ENCODE measurements at regions not wholly inside any gene's neighbourhood (a gene's known extent, or its start where the extent isn't known, plus 50 kb on each side); places are given as distances from the start of the nearest gene placed in this dataset.

GRCh38 chr3:176687754-176688153 is 509.5 kb downstream of the TBL1XR1 start (continued):
- TF ChIP-seq KLF15 (CRISPR knock-in tag; IDR thresholded peaks at IDR 0.05; ENCODE audit: borderline replicate concordance) (no peak), PCBP2 (optimal IDR thresholded peaks at IDR 0.05; ENCODE audit: low read depth, low read length, poor library complexity, severe bottlenecking) (no peak), ZNF883 (CRISPR knock-in tag; IDR thresholded peaks at IDR 0.05; ENCODE audit: not compliant biosample characterization) (no peak), ZNF510 (CRISPR knock-in tag; IDR thresholded peaks at IDR 0.05; ENCODE audit: low read depth) (no peak), ZNF33B (CRISPR knock-in tag; IDR thresholded peaks at IDR 0.05) (no peak), FOSL2 (CRISPR knock-in tag; IDR thresholded peaks at IDR 0.05) (no peak), NBN (conservative IDR thresholded peaks at IDR 0.05) (no peak), BCL6 (CRISPR knock-in tag; IDR thresholded peaks at IDR 0.05) (no peak), HHEX (CRISPR knock-in tag; IDR thresholded peaks at IDR 0.05) (no peak)

- intact Hi-C loops (cut with micrococcal nuclease; ENCODE audit: unreplicated experiment) (no loop called here), in situ Hi-C loops (cut with HindIII; ENCODE audit: extremely low pct_ligation_motif_present, low pct_unique_long_range_greater_than_20kb) (no loop called here)
- ChIA-PET POLR2A (no interaction called here), CTCF (ENCODE audit: low intra/inter-chr PET ratio, low total read pairs) (no interaction called here)
- H3K27ac ChIP-seq (ENCODE audit: extremely low read length, insufficient read depth, low read length) = no peak overlapping the region
- TF ChIP-seq ZBTB49 (CRISPR knock-in tag; IDR thresholded peaks at IDR 0.05; ENCODE audit: borderline replicate concordance) (no peak), ZNF12 (CRISPR knock-in tag; IDR thresholded peaks at IDR 0.05) (no peak), JUN (CRISPR knock-in tag; IDR thresholded peaks at IDR 0.05) (no peak), MXD4 (CRISPR knock-in tag; IDR thresholded peaks at IDR 0.05) (no peak), GATA4 (IDR thresholded peaks at IDR 0.05; ENCODE audit: borderline replicate concordance, low read depth) (no peak), HINFP (CRISPR knock-in tag; IDR thresholded peaks at IDR 0.05; ENCODE audit: low read depth) (no peak), FOXA1 (IDR thresholded peaks at IDR 0.05) (no peak), FOXA1 (CRISPR knock-in tag; IDR thresholded peaks at IDR 0.05) (no peak)
- ATAC-seq (no peak), FAIRE-seq (no peak), DNase-seq (ENCODE audit: low spot score) (no peak)
- H4K20me1 ChIP-seq (ENCODE audit: insufficient read depth, low read length) = no peaks in the 10 kb centered on the region
- H3K9me3 ChIP-seq (ENCODE audit: low read length) = no peaks in the 10 kb centered on the region
- no TSS peak for BruUV-seq (replicated peaks)
- H3K4me1 ChIP-seq (ENCODE audit: insufficient read depth, low read length) = no peaks in the 10 kb centered on the region
- no peak overlapping the region for H3K9ac ChIP-seq (ENCODE audit: insufficient read depth, low read depth, low read length)
- H3K4me2 ChIP-seq (ENCODE audit: low read depth, low read length) = no peak overlapping the region
- H2AFZ ChIP-seq (ENCODE audit: low read length) = no peak overlapping the region
- no peak overlapping the region for H3K4me3 ChIP-seq (replicated peaks in 1 of 3; ENCODE audit: insufficient read depth in 1 of 3, low read depth in 2 of 3, low read length in 3 of 3)
- WGBS (ENCODE audit: low lambda C conversion rate) = 0% methylated on average over 2 of the region's 2 CpGs
- no peaks in the 10 kb centered on the region for H3K79me2 ChIP-seq (ENCODE audit: insufficient read depth, low read length)
- H3K36me3 ChIP-seq (replicated peaks in 1 of 2; ENCODE audit: control insufficient read depth in 1 of 2, insufficient read depth in 2 of 2, low read length in 2 of 2) = no peaks in the 10 kb centered on the region
- H3K27me3 ChIP-seq (ENCODE audit: control insufficient read depth in 1 of 2, insufficient read depth in 2 of 2, low read length in 2 of 2) = no peaks in the 10 kb centered on the region
Observed at GRCh38 chr3:176683382-176683781, 513.9 kb downstream of the TBL1XR1 start.
